OCI-LY3 (cell line): ENCODE measurements at regions not wholly inside any gene's neighbourhood (a gene's known extent, or its start where the extent isn't known, plus 50 kb on each side); places are given as distances from the start of the nearest gene placed in this dataset.

ENCODE experiments used
- EZH2phosphoT487 ChIP-seq: fragments of 200-600 bp; shearing (Covaris generic); IDR thresholded peaks from 2 replicates; pipeline ENCODE4 v1.6.1; 2018; ENCODE audit warnings: antibody characterized with exemption, mixed run types, low read depth
- TF ChIP-seq, protein P1 (sequence below): fragments of 200-600, 300-600 bp; sonication (generic); IDR thresholded peaks from 2 replicates; pipeline ENCODE4 v1.5.1; 2014; ENCODE audit warnings: antibody characterized with exemption, low read length, low read depth

GRCh38 chr12:43216490-43216889 is 335.5 kb downstream of the ADAMTS20 start:
- TF ChIP-seq, protein P1, sequence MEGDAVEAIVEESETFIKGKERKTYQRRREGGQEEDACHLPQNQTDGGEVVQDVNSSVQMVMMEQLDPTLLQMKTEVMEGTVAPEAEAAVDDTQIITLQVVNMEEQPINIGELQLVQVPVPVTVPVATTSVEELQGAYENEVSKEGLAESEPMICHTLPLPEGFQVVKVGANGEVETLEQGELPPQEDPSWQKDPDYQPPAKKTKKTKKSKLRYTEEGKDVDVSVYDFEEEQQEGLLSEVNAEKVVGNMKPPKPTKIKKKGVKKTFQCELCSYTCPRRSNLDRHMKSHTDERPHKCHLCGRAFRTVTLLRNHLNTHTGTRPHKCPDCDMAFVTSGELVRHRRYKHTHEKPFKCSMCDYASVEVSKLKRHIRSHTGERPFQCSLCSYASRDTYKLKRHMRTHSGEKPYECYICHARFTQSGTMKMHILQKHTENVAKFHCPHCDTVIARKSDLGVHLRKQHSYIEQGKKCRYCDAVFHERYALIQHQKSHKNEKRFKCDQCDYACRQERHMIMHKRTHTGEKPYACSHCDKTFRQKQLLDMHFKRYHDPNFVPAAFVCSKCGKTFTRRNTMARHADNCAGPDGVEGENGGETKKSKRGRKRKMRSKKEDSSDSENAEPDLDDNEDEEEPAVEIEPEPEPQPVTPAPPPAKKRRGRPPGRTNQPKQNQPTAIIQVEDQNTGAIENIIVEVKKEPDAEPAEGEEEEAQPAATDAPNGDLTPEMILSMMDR: no peak
- TF ChIP-seq EZH2phosphoT487: no peak
